ENCODE measurements at regions not wholly inside any gene's neighbourhood (a gene's known extent, or its start where the extent isn't known, plus 50 kb on each side); places are given as distances from the start of the nearest gene placed in this dataset.

GRCh38 chr18:77522051-77522675 lies 272.5 kb downstream of the GALR1 start:
- H3K9me3 Mint-ChIP-seq, result peaks cover 5 to 13% (median 8%) of the 10 kb centered on the region in 7 donors
- no peak overlapping the region for H3K4me2 ChIP-seq (replicated peaks; ENCODE audit: extremely low read depth, low read length, poor library complexity, severe bottlenecking)
- H3K27ac ChIP-seq (ENCODE audit: low read depth in 1 of 2, low read length in 2 of 2), result no peak overlapping the region
- H3K4me3 ChIP-seq (replicated peaks in 1 of 3; ENCODE audit: low read depth in 2 of 3, low read length in 3 of 3), result no peak overlapping the region
- H3K4me3 Mint-ChIP-seq, result no peak overlapping the region
- H3K4me1 Mint-ChIP-seq, result no peaks in the 10 kb centered on the region
- no peaks in the 10 kb centered on the region for H4K20me1 ChIP-seq (ENCODE audit: insufficient read depth, low read length)
- H3K9ac ChIP-seq (ENCODE audit: insufficient read depth, low read length, poor library complexity, severe bottlenecking), result no peak overlapping the region
- H3K36me3 ChIP-seq (replicated peaks in 1 of 2; ENCODE audit: control insufficient read depth in 1 of 2, insufficient read depth in 2 of 2, low read length in 2 of 2), result no peaks in the 10 kb centered on the region
- no peaks in the 10 kb centered on the region for H3K4me1 ChIP-seq (ENCODE audit: control insufficient read depth in 1 of 2, insufficient read depth in 2 of 2, low read length in 2 of 2)
- no peak for TF ChIP-seq CTCF (IDR thresholded peaks at IDR 0.05)
- no peaks in the 10 kb centered on the region for H3K79me2 ChIP-seq (ENCODE audit: insufficient read depth, low read length)
- peaks cover 0 to 5% (median 0%) of the 10 kb centered on the region in 3 donors for H3K27me3 Mint-ChIP-seq (ENCODE audit: low read depth in 3 of 3)
- peaks cover 10 to 15% of the 10 kb centered on the region in 2 donors for H3K9me3 ChIP-seq (replicated peaks in 1 of 2; ENCODE audit: control insufficient read depth in 1 of 2, insufficient read depth in 1 of 2, low read length in 2 of 2)
- no peaks in the 10 kb centered on the region for H3K27me3 ChIP-seq (ENCODE audit: control insufficient read depth in 2 of 2, insufficient read depth in 2 of 2, low read length in 2 of 2)
- no peak overlapping the region for H3K27ac Mint-ChIP-seq
- DNase-seq, result no peak
- H2AFZ ChIP-seq (ENCODE audit: insufficient read depth, low read depth, low read length, poor library complexity, severe bottlenecking), result no peak overlapping the region
- intact Hi-C loops (cut with micrococcal nuclease), result no loop called here
- no peaks in the 10 kb centered on the region for H3K36me3 Mint-ChIP-seq
- WGBS (ENCODE audit: insufficient coverage), result 92% methylated on average over 2 of the region's 9 CpGs

GRCh38 chr18:77524909-77525308 lies 275.3 kb downstream of the GALR1 start:
- no peak overlapping the region for H2AFZ ChIP-seq (ENCODE audit: insufficient read depth, low read depth, low read length, poor library complexity, severe bottlenecking)
- DNase-seq, result no peak
- WGBS (ENCODE audit: insufficient coverage), result 72% methylated on average over 3 of the region's 7 CpGs
- no peaks in the 10 kb centered on the region for H4K20me1 ChIP-seq (ENCODE audit: insufficient read depth, low read length)
- H3K4me3 Mint-ChIP-seq, result no peak overlapping the region
- H3K79me2 ChIP-seq (ENCODE audit: insufficient read depth, low read length), result no peaks in the 10 kb centered on the region
- no peaks in the 10 kb centered on the region for H3K36me3 Mint-ChIP-seq
- no peak overlapping the region for H3K4me2 ChIP-seq (replicated peaks; ENCODE audit: extremely low read depth, low read length, poor library complexity, severe bottlenecking)
- no peak overlapping the region for H3K4me3 ChIP-seq (replicated peaks in 1 of 3; ENCODE audit: low read depth in 2 of 3, low read length in 3 of 3)
- no peak overlapping the region for H3K27ac Mint-ChIP-seq
- peaks cover 0 to 6% of the 10 kb centered on the region in 2 donors for H3K4me1 ChIP-seq (ENCODE audit: control insufficient read depth in 1 of 2, insufficient read depth in 2 of 2, low read length in 2 of 2)
- intact Hi-C loops (cut with micrococcal nuclease), result no loop called here
- H3K27ac ChIP-seq (ENCODE audit: low read depth in 1 of 2, low read length in 2 of 2), result no peak overlapping the region
- no peak for TF ChIP-seq CTCF (IDR thresholded peaks at IDR 0.05)
- H3K27me3 Mint-ChIP-seq (ENCODE audit: low read depth in 3 of 3), result peaks cover 0 to 5% (median 0%) of the 10 kb centered on the region in 3 donors
- H3K9me3 ChIP-seq (replicated peaks in 1 of 2; ENCODE audit: control insufficient read depth in 1 of 2, insufficient read depth in 1 of 2, low read length in 2 of 2), result peaks cover 14 to 15% of the 10 kb centered on the region in 2 donors
- no peaks in the 10 kb centered on the region for H3K27me3 ChIP-seq (ENCODE audit: control insufficient read depth in 2 of 2, insufficient read depth in 2 of 2, low read length in 2 of 2)
- H3K36me3 ChIP-seq (replicated peaks in 1 of 2; ENCODE audit: control insufficient read depth in 1 of 2, insufficient read depth in 2 of 2, low read length in 2 of 2), result no peaks in the 10 kb centered on the region
- H3K9ac ChIP-seq (ENCODE audit: insufficient read depth, low read length, poor library complexity, severe bottlenecking), result no peak overlapping the region
- H3K9me3 Mint-ChIP-seq, result peaks cover 7 to 12% (median 10%) of the 10 kb centered on the region in 7 donors
- H3K4me1 Mint-ChIP-seq, result peaks cover 5% of the 10 kb centered on the region
